Right ventricle myocardium inferior (tissue), 1 donor: ENCODE measurements at regions not wholly inside any gene's neighbourhood (a gene's known extent, or its start where the extent isn't known, plus 50 kb on each side); places are given as distances from the start of the nearest gene placed in this dataset.

Source experiments
- ATAC-seq: fragments of 200-7000 bp; cut with Tn5 transposase; one replicate; pipeline ENCODE4 v1.9.1; 2020; ENCODE audit warnings: mild to moderate bottlenecking, moderate library complexity
- DNase-seq: peaks from one replicate; pipeline ENCODE4 v3.0.0; 2021; ENCODE audit errors: missing footprints
- intact Hi-C: fragments of 100-400 bp; cut with DNase I; formaldehyde crosslinking; loops from one replicate; pipeline ENCODE4 v1.11.0; 2022
- donor health status: DM: no; HTN: yes; CAD: no; lungs with severe emphysema.

DNA sequence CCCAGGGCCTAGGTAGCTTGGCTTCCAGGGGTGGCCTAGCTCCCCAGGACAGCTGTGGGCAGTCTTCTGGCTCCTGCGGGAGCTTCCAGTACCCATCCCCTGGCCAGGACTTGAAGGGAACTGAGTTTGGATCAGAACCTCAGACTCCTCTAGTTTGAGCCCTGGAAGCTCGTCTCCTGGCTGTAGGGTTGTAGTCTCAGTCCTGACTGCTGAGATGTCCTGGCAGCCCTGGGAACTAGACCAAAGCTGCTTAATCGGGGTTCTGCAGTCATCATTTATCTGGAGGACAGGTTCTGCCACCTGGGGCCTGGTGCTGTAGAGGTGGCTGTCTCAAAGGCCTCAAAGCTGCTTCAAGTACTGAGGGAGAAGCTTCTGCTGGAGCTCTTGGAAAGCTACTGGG lies 163.7 kb downstream of the WSCD1 start:
- intact Hi-C loops, result no loop called here
- DNase-seq, result no peak

DNA sequence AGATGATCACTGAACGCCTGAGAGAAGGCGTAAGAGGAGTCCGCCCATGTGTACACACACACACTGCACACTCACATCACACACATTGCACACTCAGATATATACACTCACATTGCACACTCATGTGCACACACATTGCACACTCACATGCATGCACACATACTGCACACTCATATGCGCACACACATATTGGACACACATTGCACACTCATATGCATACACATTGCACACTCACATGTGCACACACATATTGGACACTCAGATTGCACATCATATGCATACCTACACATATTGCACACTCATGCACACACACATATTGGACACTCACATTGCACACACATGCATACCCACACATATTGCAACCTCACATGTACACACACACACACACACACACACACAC lies 163.2 kb downstream of the WSCD1 start:
- DNase-seq, result no peak
- intact Hi-C loops, result no loop called here

More for the DNA sequence above, 163.7 kb downstream of the WSCD1 start:
- ATAC-seq, result no peak

DNA sequence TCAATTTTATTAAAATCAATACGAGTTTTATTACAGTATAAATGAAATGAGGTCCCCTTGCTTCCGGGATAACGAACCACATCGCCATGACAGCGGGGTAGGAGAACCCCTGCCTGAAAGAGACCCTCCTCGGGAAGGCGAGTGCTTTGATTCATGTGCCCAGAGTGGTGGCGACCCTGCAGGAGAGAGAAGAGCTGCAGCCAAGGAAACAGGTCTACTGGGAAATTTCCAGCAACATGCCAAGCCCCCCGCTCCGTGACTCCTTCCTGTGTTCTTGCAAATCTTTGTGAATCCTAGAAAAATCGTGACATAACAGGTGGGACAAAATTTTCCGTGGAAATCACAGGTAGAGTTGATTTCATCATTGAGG lies 162.5 kb downstream of the WSCD1 start:
- intact Hi-C loops, result no loop called here
- DNase-seq, result no peak
- ATAC-seq, result no peak

More for the DNA sequence above, 163.2 kb downstream of the WSCD1 start:
- no peak for ATAC-seq

DNA sequence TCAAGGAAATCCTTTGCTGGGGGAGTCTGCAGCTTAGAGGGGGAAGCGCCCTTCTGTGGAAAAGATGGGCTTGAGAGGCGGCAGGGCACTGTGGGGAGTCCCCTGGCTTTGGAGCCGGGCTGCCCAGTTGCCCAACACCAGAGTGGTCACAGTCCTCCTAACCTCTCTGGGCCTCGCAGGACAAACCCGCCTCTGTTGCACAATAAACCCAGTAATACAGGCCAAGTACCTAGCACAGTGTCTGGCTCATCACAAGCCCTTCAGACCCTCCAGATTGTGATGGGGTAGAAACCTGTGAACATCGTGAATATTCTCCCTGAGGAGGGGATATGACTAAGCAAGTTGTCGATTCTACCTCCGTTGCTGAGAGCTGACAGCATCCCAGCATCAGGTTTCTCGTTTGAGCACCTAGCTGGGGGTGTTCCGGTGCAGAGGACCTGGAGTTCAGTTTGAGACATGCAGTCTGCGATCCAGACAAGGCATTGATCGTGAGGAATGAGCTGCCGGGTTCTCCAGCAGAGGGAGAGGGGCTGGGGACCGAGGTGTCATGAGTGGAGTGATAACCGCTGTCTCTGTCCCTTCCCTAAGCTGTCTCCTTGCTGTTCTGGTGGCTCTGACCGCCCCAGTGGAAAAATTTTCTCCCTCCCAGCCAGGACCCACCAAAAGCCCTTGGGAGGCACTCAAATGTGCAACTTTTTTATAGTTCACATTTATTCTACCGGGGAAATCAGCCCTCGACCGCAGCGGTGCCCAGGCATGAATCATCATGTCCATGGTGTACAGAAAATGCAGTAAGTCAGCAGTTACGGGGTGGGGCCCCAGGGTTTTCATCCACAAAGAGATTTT lies 161.9 kb downstream of the WSCD1 start:
- intact Hi-C loops, result no loop called here
- ATAC-seq (no peak), DNase-seq (no peak)

DNA sequence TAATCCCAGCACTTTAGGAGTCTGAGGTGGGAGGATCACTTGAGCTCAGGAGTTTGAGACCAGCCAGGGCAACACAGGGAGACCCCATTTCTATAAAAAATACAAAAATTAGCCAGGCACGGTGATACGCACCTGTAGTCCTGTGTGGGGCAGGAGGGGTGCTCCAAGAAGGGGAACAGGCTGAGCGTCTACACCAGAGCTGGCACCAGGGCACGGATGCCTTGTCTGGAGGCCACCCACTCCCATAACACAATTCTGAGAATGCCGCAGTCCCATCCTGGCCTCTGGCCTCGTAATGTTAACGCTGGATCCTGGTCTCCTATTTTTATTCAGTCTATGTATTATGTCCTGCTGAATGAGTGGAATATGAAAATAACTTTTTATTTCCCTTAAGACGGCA lies 161.3 kb downstream of the WSCD1 start:
- ATAC-seq, result no peak
- no peak for DNase-seq

DNA sequence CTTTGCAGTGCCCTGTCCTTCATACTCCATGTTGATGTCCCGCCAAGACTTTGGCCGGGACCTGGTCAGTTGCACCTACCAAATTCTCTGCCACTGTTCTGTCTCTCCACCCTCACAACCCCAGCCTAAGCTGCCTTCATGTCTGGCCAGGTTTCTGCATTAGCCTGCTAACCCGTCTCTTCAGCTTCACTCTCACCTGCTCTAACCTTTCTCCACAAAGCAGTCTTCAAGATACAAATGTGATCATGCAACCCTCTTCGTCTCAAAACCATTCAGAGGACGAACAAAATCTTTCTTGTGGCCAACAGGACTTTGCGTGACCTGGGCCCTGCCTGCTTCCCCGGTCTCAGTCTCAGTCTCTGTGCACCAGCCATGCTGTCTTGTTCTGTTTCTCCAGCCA lies 148.2 kb downstream of the WSCD1 start:
- ATAC-seq, result no peak
- intact Hi-C loops, result no loop called here
- no peak for DNase-seq

More for the DNA sequence above, 161.3 kb downstream of the WSCD1 start:
- intact Hi-C loops, result no loop called here

DNA sequence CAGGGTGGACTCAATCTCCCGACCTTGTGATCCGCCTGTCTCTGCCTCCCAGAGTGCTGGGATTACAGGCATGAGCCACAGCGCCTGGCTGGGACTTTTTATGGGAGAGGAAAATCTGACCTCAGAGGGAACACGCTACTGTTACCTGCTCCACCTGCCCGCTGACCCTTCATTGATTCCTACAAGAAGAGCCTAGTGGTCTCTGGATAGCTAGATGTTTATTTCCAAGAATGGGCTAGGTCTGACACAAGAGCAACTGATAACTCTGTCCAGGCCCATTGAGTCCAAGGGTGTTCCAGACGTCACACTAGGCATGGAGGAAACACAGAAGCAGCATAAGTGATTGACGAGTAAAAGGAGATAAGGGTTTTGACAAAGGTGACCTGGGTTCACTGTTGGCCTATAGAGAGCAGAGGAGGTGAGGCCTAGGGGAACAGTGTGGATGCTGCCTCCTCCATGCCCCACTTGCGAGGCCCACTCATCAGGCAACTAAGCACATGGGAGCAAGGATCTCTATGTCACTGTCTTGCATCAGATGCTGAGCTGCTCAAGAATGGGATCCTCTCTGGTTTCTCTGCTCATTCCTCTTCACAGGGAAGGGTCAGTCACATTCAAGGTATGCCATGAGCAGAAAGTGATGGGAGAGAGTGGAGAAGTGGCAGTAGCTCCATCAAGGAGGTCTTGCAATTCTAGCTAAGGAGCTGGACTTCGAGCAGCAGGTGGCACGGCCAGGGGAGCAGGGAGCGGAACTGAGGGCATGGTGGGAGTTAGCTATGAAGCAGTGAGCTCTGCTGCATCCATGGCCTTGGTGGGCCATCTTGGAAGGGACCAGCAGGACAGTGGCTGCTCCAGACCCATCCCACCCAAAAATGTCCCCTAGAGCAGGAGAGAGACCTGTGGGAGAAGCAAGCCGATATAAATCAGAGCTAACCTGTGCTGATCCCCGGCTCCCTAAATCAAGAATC lies 145.2 kb downstream of the WSCD1 start:
- ATAC-seq (no peak), DNase-seq (no peak)
- intact Hi-C loops, result no loop called here

DNA sequence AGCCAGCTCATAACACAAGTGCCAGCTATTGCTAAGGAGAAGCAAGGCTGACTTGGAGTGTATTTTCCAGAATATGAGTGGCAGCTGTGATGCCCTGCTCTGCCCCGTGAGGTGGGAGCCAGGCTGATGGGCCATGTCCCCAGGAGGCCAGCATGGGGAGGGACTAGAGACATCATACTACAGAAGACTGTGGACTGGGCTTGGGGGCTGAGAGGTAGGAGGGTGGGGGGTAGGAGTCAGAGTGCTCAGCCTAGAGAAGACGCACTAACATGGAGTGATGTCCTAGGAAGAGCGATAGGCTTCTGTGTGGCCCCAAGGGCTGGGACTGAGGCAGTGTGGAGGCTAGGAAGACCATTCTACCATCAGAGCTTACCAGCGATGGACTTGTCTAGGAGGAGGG lies 143.7 kb downstream of the WSCD1 start:
- ATAC-seq (no peak), DNase-seq (no peak)
- intact Hi-C loops, result no loop called here

DNA sequence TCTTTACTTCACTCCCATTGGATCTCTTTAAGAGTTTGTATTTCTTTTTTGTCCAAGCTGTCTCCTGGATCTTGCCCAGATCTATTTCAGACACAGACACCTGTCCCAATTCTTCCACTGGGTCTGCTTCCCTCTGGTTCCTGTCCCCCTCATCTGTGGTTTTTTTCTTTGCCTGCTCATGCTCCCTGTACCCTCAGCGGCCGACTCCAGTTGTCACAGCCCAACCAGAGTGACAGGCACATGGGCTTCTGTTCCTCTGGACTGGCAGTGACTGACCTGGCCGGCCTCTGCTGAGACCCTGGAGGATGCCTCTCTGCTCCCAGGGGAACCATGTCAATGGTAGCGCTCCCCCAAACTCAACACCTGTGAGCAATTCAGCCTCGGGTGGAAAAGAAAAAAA lies 142.6 kb downstream of the WSCD1 start:
- DNase-seq (no peak), ATAC-seq (no peak)
- intact Hi-C loops, result no loop called here

DNA sequence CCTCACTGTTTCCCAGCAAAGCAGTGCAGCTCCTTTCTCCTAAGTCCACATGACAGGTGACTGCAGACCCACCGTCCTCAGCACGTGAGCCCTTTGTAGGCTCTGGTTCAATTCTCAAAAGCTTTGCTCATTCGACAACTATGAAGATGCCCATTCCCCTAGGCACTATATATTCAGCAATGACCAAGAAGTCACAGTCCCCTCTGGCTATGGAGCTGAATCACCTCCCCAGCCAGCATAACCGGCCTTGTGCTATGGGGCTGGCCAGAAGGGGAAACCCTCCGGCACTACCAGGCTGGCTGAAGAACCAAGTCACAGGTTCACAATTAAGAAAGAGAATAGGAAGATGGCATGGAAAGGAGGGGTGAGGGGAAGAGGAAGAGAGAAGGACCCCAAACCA lies 139.7 kb downstream of the WSCD1 start:
- intact Hi-C loops, result no loop called here
- no peak for ATAC-seq
- no peak for DNase-seq

DNA sequence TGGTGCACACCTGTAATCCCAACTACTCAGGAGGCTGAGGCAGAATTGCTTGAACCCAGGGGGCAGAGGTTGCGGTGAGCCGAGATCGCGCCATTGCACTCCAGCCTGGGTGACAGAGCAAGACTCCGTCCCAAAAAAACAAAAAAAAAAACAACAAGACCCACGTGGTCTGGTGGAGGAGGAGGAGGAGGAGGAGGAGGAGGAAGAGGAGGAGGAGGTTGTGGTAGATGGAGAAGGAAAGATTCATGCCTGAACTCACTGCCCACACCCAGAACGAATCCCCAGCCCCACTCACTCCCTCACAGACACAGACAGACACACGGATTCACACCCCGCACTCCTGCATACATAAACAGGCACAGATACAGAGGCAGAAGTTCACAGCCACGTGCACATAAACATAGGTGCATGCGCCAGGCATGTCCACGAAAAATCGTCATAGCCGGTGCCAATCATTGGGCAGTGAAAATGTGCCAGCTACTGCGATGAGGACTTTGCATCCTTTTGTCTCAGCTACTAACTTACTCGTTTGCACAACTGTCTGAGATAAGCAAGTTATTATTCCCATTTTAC lies 138.5 kb downstream of the WSCD1 start:
- DNase-seq (no peak), ATAC-seq (no peak)
- intact Hi-C loops, result no loop called here

DNA sequence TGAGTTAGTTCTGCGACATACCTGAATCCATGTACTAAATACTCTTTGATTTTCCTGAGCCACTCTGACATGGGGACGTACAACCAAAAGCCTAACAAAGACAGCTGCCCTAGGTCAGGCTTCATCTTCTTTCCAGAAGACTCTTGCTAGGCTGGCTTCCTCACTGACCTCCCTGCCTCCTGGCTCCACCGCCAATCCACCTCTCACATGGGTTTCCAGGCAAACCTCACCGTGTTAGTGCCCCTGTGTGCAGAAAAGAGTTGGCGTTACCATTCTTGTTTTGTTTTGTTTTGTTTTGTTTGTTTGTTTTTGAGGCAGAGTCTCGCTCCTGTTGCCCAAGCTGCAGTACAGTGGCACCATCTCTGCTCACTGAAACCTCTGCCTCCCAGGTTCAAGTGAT lies 135.3 kb downstream of the WSCD1 start:
- DNase-seq, result no peak
- ATAC-seq, result no peak
- intact Hi-C loops, result no loop called here

DNA sequence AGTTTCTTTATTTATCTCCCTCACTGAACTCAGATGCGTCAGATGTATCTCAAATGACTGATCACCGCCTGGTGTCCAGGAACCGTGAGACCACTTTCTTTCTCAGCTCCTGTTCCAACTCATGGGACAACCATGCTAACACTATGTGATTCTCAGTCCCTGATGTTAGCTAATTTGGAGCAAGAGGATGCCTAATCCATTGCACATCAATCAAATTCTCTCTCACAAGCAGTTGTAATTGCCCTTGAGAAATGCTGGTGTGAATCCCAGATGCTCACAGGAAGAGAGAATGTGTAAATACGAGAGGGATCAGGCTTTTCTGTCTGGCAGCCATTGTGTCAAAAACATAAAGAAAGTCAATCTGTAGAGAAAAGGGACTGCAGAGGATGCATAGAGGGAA lies 134.9 kb downstream of the WSCD1 start:
- ATAC-seq (no peak), DNase-seq (no peak)
- intact Hi-C loops, result no loop called here

DNA sequence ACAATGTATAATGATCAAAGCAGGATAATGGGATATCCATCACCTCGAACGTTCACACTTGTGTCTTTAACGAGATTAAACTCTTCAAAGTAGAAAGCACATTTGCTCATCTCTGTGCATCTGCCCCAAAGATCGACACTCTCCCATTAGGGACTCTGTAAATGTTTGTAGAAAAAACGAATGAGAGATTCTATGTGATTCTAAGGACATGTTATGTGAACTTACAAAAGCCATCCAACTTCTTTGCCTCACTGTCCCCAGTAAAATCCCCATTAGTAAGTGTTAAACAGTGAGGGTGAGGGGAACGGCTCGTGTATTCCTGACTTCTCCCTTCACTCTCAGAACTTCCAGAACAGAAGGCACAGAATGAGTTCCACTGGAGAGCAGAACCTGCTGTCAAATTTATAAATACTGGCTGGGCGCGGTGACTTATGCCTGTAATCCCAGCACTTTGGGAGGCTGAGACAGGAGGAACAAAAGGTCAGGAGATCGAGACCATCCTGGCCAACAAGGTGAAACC lies 134.1 kb downstream of the WSCD1 start:
- ATAC-seq (no peak), DNase-seq (no peak)
- intact Hi-C loops, result no loop called here

DNA sequence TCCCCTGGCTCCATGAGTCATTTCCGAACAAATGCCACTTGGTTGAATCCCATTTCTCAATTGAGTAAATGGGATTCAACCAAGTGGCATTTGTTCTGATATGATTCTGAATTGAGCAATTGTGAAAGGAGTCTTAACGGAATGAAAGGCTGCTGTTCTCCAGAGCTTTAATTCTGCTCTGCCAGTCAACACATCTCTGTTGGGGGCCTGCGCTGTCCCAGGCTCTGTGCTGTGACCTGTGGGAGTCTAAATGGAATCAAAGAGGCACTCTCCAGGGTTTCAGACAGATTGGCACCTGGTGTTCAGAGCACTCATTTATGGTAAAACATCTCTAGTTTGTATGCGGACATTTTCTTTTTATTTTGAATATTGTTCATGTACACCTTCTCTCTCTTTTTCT lies 126.2 kb downstream of the WSCD1 start:
- no peak for DNase-seq
- intact Hi-C loops, result no loop called here
- no peak for ATAC-seq

DNA sequence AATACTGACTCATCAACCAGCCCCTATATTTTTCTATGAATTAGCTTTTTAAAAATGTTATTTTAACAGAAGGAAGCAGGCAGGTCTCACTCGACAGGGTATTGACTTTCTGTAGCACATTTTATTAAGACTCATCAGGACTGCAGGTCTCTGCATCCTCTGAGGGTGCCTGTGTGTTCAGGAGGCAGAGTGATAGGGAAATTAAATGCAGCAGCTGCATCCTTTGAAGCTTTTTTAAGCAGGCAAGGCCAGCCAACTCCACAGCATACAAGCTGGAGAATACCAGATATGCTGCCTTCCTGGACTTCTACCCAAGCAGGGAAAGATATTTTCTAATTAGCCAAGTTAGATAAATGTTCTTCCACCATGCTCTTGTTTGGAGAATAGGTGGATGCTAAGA lies 124.9 kb downstream of the WSCD1 start:
- ATAC-seq, result no peak
- intact Hi-C loops, result no loop called here

DNA sequence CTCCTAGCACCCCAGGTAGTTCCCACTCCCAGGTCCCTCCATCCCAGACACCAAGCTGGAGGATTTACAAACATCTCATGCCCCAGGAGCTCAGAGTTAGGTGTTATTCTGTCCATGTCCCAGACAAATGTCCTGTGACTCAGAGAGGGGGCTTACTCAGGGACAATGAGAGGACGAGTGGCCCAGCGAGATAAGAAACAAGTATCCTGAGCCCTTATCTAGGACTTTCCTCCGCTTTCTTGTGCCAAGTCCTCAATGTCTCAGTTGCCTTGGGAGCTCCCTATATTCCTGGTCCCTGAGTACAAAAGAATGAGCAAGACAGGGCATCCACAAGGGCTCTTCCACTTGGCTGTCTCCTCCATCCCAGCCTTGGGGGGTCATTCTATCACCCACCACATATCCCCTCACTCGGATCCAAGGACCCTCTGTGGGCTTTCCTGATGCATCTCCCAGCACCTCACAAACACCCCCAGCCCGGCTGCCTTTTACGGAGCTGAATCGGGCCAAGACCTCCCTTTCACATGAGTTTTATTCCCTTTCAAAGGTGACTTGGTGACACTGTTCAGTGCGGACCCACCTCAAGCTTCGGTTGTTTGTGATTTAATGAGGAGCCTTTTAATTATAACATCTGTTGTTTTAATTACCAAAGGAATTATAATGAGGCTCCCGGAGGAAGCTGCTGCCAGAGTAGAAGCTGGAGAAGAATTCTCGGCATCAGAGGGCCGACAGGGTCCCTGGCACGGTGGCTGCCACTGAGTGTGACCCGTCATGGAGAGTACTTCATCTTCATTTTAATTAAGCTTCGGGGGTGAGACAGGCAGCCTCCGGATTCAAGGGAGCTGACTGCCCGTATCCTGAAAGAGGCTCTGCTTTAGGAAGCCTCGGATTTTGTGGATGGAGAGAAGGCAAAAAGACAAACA lies 121.5 kb downstream of the WSCD1 start:
- no peak for ATAC-seq
- DNase-seq, result no peak
- intact Hi-C loops, result no loop called here

More for the DNA sequence above, 124.9 kb downstream of the WSCD1 start:
- DNase-seq, result no peak

DNA sequence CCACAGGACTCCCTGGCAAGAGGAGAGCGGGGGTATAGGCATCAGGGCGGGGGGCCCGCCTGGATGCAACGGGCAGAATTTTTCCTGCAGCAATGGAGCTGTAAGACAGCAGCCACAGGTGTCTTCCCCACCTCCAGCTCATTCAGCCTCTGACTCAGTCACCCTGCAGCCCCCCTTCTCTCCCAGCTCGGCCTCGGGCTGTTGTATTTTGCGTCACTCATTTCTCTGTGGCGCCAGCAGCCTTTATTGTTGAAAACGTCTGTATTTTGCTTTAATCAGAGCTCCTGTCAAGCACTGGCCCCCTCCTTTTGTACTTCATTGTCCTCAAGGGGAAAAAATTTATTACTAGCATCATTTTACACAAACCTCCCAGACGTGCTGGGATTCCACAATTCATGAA lies 117.7 kb downstream of the WSCD1 start:
- DNase-seq, result no peak
- intact Hi-C loops, result no loop called here
- no peak for ATAC-seq
